HCT116 (cell line): ENCODE measurements at regions not wholly inside any gene's neighbourhood (a gene's known extent, or its start where the extent isn't known, plus 50 kb on each side); places are given as distances from the start of the nearest gene placed in this dataset.

Experiments used
- ATAC-seq: fragments of 200-7000 bp; cut with Tn5 transposase; 2 replicates; pipeline ENCODE4 v1.9.1; 2020; ENCODE audit warnings: mild to moderate bottlenecking, moderate library complexity
- BruUV-seq: library from RNA; stranded (reverse); fragments of 400-500 nt; replicated peaks from 2 replicates; lab custom pipeline; 2021; lab: Mats Ljungman, UMichigan
- CTCF ChIA-PET: fragments of 300-600 bp; sonication (Branson Sonifier 250); formaldehyde crosslinking; loops from one replicate; lab custom pipeline; 2021; ENCODE audit warnings: antibody characterized with exemption; lab: Charles Lee
- POLR2A ChIA-PET: fragments of 300-600, 350-600 bp; sonication (Branson Sonifier 250); formaldehyde crosslinking; loops from one replicate; lab custom pipeline; 2021; ENCODE audit warnings: antibody characterized with exemption; lab: Charles Lee
- RAD21 ChIA-PET, 2 experiments: fragments of 300-600 bp; sonication (Branson Sonifier 250); formaldehyde crosslinking; loops; one replicate each; lab custom pipeline; 2023; ENCODE audit warnings: low total read pairs in 2 of 2; ENCODE audit not compliant: uncharacterized antibody in 2 of 2, unreplicated experiment in 2 of 2, low non-redundant PET in 1 of 2; lab: Charles Lee
- DNase-seq: peaks from one replicate; pipeline ENCODE4 v3.0.0-alpha.2; 2010; ENCODE audit warnings: low read depth, low spot score
- H2AFZ ChIP-seq: fragments of 200-600 bp; shearing (Covaris generic), sonication (generic); 2 replicates; pipeline ENCODE4 v1.6.1; 2017; ENCODE audit warnings: low read depth, mixed run types, mixed read lengths, antibody characterized with exemption, low read length; ENCODE audit not compliant: poor library complexity, severe bottlenecking
- H3K27ac ChIP-seq: 2 replicates; pipeline ENCODE4 v1.5.1; 2012; ENCODE audit warnings: low read depth, low read length
- H3K27me3 ChIP-seq: fragments of 200-600 bp; sonication (generic); 2 replicates; pipeline ENCODE4 v1.6.1; 2016; ENCODE audit warnings: mixed run types, low read length, mixed read lengths; ENCODE audit not compliant: insufficient read depth
- H3K36me3 ChIP-seq, 2 experiments: fragments of 200-500 bp in 1 of 2; fragments of 200-600 bp in 1 of 2; sonication (Bioruptor generic) in 1 of 2; sonication (generic) in 1 of 2; 2 replicates each; pipeline versions ENCODE4 v1.5.1 to v1.6.1; 2014 to 2016; ENCODE audit warnings: low read length in 2 of 2, inconsistent platforms in 1 of 2, mixed read lengths in 1 of 2, mixed run types in 1 of 2; ENCODE audit not compliant: insufficient read depth in 2 of 2, control insufficient read depth in 1 of 2
- H3K4me1 ChIP-seq, 2 experiments: fragments of 200-600 bp in 1 of 2; sonication (generic) in 1 of 2; 2 replicates each; pipeline versions ENCODE4 v1.5.1 to v1.6.1; 2012 to 2017; ENCODE audit warnings: low read length in 2 of 2, inconsistent platforms in 1 of 2, mild to moderate bottlenecking in 1 of 2, mixed read lengths in 1 of 2, mixed run types in 1 of 2, moderate library complexity in 1 of 2; ENCODE audit not compliant: insufficient read depth in 2 of 2, control insufficient read depth in 1 of 2
- H3K4me2 ChIP-seq: fragments of 200-600 bp; sonication (generic); 2 replicates; pipeline ENCODE4 v1.6.1; 2017; ENCODE audit warnings: mixed run types, low read length, mixed read lengths
- H3K4me3 ChIP-seq, 2 experiments: fragments of 200-600 bp in 1 of 2; sonication (generic) in 1 of 2; replicated peaks in 1 of 2; 2 replicates each; pipeline ENCODE4 v1.5.1; 2011 to 2016; ENCODE audit warnings: low read length in 2 of 2, control low read depth in 1 of 2, low read depth in 1 of 2, mild to moderate bottlenecking in 1 of 2, mixed read lengths in 1 of 2, mixed run types in 1 of 2
- H3K79me2 ChIP-seq: fragments of 200-600 bp; sonication (generic); 2 replicates; pipeline ENCODE4 v1.6.1; 2017; ENCODE audit warnings: mild to moderate bottlenecking, mixed run types, low read length, moderate library complexity, mixed read lengths; ENCODE audit not compliant: insufficient read depth
- H3K9ac ChIP-seq: fragments of 200-600 bp; sonication (generic); 2 replicates; pipeline ENCODE4 v1.6.1; 2016; ENCODE audit warnings: low read length, mixed read lengths
- H3K9me2 ChIP-seq: fragments of 200-600 bp; sonication (generic), shearing (Covaris generic); 2 replicates; pipeline ENCODE4 v1.6.1; 2017; ENCODE audit warnings: mixed run types, mild to moderate bottlenecking, moderate library complexity; ENCODE audit not compliant: insufficient read depth
- H3K9me3 ChIP-seq, 2 experiments: fragments of 200-500 bp in 1 of 2; fragments of 200-600 bp in 1 of 2; sonication (Bioruptor generic) in 1 of 2; sonication (generic) in 1 of 2; 2 replicates each; pipeline ENCODE4 v1.6.1; 2014 to 2017; ENCODE audit warnings: low read length in 2 of 2, mixed read lengths in 2 of 2, inconsistent platforms in 1 of 2, low read depth in 1 of 2, mild to moderate bottlenecking in 1 of 2, mixed run types in 1 of 2, moderate library complexity in 1 of 2; ENCODE audit not compliant: control insufficient read depth in 1 of 2, insufficient read depth in 1 of 2
- H4K20me1 ChIP-seq: fragments of 200-600 bp; sonication (generic), shearing (Covaris generic); 2 replicates; pipeline ENCODE4 v1.6.1; 2017; ENCODE audit warnings: mixed run types, mild to moderate bottlenecking, moderate library complexity; ENCODE audit not compliant: insufficient read depth
- CEBPB ChIP-seq: IDR thresholded peaks from 2 replicates; pipeline ENCODE4 v1.6.1; 2012; ENCODE audit warnings: low read depth
- CTCF ChIP-seq, 3 experiments: fragments of 200-600 bp in 1 of 3; sonication (generic) in 1 of 3; IDR thresholded peaks in 2 of 3; conservative IDR thresholded peaks in 1 of 3; 2 replicates each; pipeline ENCODE4 v1.5.1; 2012 to 2017; ENCODE audit warnings: low read depth in 2 of 3, low read length in 2 of 3, antibody characterized with exemption in 1 of 3, borderline replicate concordance in 1 of 3, control low read depth in 1 of 3, mild to moderate bottlenecking in 1 of 3, mixed read lengths in 1 of 3, mixed run types in 1 of 3, moderate library complexity in 1 of 3; ENCODE audit not compliant: insufficient read depth in 1 of 3
- EGR1 ChIP-seq: IDR thresholded peaks from 2 replicates; pipeline ENCODE4 v1.6.1; 2012; ENCODE audit warnings: low read depth
- ELF1 ChIP-seq: IDR thresholded peaks from 2 replicates; pipeline ENCODE4 v1.6.1; 2012; ENCODE audit warnings: low read depth, borderline replicate concordance
- EZH2 ChIP-seq: fragments of 200-600 bp; sonication (generic); IDR thresholded peaks from 2 replicates; pipeline ENCODE4 v1.6.1; 2017; ENCODE audit warnings: antibody characterized with exemption, mixed run types
- EZH2phosphoT487 ChIP-seq: fragments of 200-600 bp; IDR thresholded peaks from 2 replicates; pipeline ENCODE4 v1.6.1; 2018; ENCODE audit warnings: antibody characterized with exemption, borderline replicate concordance
- JUND ChIP-seq: IDR thresholded peaks from 2 replicates; pipeline ENCODE4 v1.6.1; 2012
- MAX ChIP-seq: IDR thresholded peaks from 2 replicates; pipeline ENCODE4 v1.6.1; 2012
- POLR2A ChIP-seq: IDR thresholded peaks from 2 replicates; pipeline ENCODE4 v1.7.0; 2011; ENCODE audit warnings: borderline replicate concordance; ENCODE audit not compliant: insufficient read depth, insufficient read length; ENCODE audit errors: extremely low read depth
- POLR2AphosphoS5 ChIP-seq: IDR thresholded peaks from 2 replicates; pipeline ENCODE4 v1.6.1; 2011; ENCODE audit warnings: mild to moderate bottlenecking, low read depth, low read length, moderate library complexity
- RAD21 ChIP-seq: IDR thresholded peaks from 2 replicates; pipeline ENCODE4 v1.6.1; 2012; ENCODE audit warnings: low read depth, mild to moderate bottlenecking
- SP1 ChIP-seq: IDR thresholded peaks from 2 replicates; pipeline ENCODE4 v1.6.1; 2012; ENCODE audit warnings: low read depth
- SRF ChIP-seq: IDR thresholded peaks from 2 replicates; pipeline ENCODE4 v1.6.1; 2012; ENCODE audit warnings: low read depth
- TCF7L2 ChIP-seq: IDR thresholded peaks from 2 replicates; pipeline ENCODE4 v1.7.0; 2011; ENCODE audit warnings: borderline replicate concordance, inconsistent platforms; ENCODE audit not compliant: insufficient read depth, insufficient read length; ENCODE audit errors: extremely low read depth
- YY1 ChIP-seq: IDR thresholded peaks from 2 replicates; pipeline ENCODE4 v1.6.1; 2011; ENCODE audit warnings: low read length, low read depth, moderate library complexity, mild to moderate bottlenecking; ENCODE audit not compliant: insufficient replicate concordance; ENCODE audit errors: extremely low read depth
- ZBTB33 ChIP-seq: IDR thresholded peaks from 2 replicates; pipeline ENCODE4 v1.6.1; 2011; ENCODE audit warnings: mild to moderate bottlenecking, low read length, moderate library complexity; ENCODE audit not compliant: insufficient replicate concordance; ENCODE audit errors: extremely low read depth
- ZFX ChIP-seq: fragments of 450-650 bp; IDR thresholded peaks from 2 replicates; pipeline ENCODE4 v1.6.1; 2017
- intact Hi-C: fragments of 100-400 bp; cut with micrococcal nuclease; formaldehyde crosslinking; loops from 2 replicates; pipeline ENCODE4 v1.10.0; 2022
- TF ChIP-seq, protein P1 (sequence below): IDR thresholded peaks from 2 replicates; pipeline ENCODE4 v1.6.1; 2012
- TF ChIP-seq, protein P2 (sequence below): IDR thresholded peaks from 2 replicates; pipeline ENCODE4 v1.6.1; 2012; ENCODE audit warnings: low read depth

GRCh38 chr2:234797566-234798250 is 154.1 kb upstream of the SH3BP4 start:
- intact Hi-C loops, result no loop called here
- DNase-seq, result no peak
- H3K4me3 ChIP-seq, result no peak overlapping the region
- ChIA-PET RAD21 (no interaction called here), CTCF (no interaction called here), POLR2A (no interaction called here)
- no peaks in the 10 kb centered on the region for H3K9me3 ChIP-seq
- H4K20me1 ChIP-seq, result no peaks in the 10 kb centered on the region
- no peaks in the 10 kb centered on the region for H3K9me2 ChIP-seq
- BruUV-seq, result no TSS peak
- H3K4me1 ChIP-seq, result no peaks in the 10 kb centered on the region
- H2AFZ ChIP-seq, result no peak overlapping the region
- no peak overlapping the region for H3K9ac ChIP-seq
- no peak overlapping the region for H3K27ac ChIP-seq
- no peak for ATAC-seq
- H3K4me2 ChIP-seq, result no peak overlapping the region
- TF ChIP-seq, protein P1, sequence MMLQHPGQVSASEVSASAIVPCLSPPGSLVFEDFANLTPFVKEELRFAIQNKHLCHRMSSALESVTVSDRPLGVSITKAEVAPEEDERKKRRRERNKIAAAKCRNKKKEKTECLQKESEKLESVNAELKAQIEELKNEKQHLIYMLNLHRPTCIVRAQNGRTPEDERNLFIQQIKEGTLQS, result no peak
- TF ChIP-seq ZBTB33, result no peak
- no peak for TF ChIP-seq SP1
- no peak for TF ChIP-seq ELF1
- no peak for TF ChIP-seq TCF7L2
- no peak for TF ChIP-seq EZH2
- TF ChIP-seq YY1, result no peak
- no peak for TF ChIP-seq RAD21
- TF ChIP-seq JUND, result no peak
- TF ChIP-seq, protein P2, sequence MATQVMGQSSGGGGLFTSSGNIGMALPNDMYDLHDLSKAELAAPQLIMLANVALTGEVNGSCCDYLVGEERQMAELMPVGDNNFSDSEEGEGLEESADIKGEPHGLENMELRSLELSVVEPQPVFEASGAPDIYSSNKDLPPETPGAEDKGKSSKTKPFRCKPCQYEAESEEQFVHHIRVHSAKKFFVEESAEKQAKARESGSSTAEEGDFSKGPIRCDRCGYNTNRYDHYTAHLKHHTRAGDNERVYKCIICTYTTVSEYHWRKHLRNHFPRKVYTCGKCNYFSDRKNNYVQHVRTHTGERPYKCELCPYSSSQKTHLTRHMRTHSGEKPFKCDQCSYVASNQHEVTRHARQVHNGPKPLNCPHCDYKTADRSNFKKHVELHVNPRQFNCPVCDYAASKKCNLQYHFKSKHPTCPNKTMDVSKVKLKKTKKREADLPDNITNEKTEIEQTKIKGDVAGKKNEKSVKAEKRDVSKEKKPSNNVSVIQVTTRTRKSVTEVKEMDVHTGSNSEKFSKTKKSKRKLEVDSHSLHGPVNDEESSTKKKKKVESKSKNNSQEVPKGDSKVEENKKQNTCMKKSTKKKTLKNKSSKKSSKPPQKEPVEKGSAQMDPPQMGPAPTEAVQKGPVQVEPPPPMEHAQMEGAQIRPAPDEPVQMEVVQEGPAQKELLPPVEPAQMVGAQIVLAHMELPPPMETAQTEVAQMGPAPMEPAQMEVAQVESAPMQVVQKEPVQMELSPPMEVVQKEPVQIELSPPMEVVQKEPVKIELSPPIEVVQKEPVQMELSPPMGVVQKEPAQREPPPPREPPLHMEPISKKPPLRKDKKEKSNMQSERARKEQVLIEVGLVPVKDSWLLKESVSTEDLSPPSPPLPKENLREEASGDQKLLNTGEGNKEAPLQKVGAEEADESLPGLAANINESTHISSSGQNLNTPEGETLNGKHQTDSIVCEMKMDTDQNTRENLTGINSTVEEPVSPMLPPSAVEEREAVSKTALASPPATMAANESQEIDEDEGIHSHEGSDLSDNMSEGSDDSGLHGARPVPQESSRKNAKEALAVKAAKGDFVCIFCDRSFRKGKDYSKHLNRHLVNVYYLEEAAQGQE, result no peak
- no peak for TF ChIP-seq POLR2AphosphoS5
- no peak for TF ChIP-seq EZH2phosphoT487
- TF ChIP-seq CEBPB, result no peak
- TF ChIP-seq POLR2A, result no peak
- TF ChIP-seq CTCF (IDR thresholded peaks at IDR 0.05 in 2 of 3, conservative IDR thresholded peaks at IDR 0.05 in 1 of 3; ENCODE audit: borderline replicate concordance in 1 of 3, insufficient read depth in 1 of 3, low read depth in 2 of 3, low read length in 2 of 3), result no peak
- TF ChIP-seq EGR1, result no peak
- TF ChIP-seq MAX, result no peak
- TF ChIP-seq ZFX, result no peak
- no peak for TF ChIP-seq SRF
- no peaks in the 10 kb centered on the region for H3K36me3 ChIP-seq
- no peaks in the 10 kb centered on the region for H3K79me2 ChIP-seq
- H3K27me3 ChIP-seq, result no peaks in the 10 kb centered on the region
